Loucy (cell line): ENCODE measurements at regions not wholly inside any gene's neighbourhood (a gene's known extent, or its start where the extent isn't known, plus 50 kb on each side); places are given as distances from the start of the nearest gene placed in this dataset.

Experiments
- CTCF ChIP-seq: fragments of 200-600 bp; sonication (generic); conservative IDR thresholded peaks from 2 replicates; pipeline ENCODE4 v1.5.1; 2014; ENCODE audit warnings: mild to moderate bottlenecking, antibody characterized with exemption, low read length
- EZH2phosphoT487 ChIP-seq: fragments of 200-600 bp; IDR thresholded peaks from 2 replicates; pipeline ENCODE4 v1.6.1; 2018; ENCODE audit warnings: antibody characterized with exemption, mild to moderate bottlenecking, moderate library complexity, borderline replicate concordance

DNA sequence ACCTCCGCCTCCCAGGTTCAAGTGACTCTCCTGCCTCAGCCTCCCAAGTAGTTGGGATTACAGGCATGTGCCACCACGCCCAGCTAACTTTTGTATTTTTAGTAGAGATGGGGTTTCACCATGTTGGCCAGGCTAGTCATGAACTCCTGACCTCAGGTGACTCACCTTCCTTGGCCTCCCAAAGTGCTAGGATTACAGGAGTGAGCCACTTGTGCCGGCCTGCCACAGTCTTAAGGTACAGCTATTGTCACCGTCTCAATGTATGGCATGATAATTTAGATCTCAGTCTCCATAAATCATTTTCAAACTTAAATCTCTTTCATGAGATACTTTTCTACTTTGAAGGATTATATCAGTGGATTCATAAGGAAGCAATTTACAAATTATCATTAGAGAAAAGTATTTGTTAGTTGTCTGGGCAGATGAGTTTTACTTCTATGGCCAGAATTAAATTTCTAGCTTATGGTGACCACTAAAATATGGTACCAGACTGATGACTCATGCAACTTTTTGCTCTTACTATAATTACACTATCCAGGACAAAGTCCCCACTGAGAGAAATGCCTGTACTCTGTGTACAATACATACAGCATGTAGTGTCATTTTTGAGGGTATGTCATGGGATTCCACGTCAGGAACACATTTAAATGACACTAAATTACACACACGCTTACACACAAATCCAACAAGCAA lies 1230.3 kb upstream of the GOT2 start:
- TF ChIP-seq EZH2phosphoT487 (no peak), CTCF (no peak)
